Smooth muscle cell of the brain vasculature (primary cell): ENCODE measurements at regions not wholly inside any gene's neighbourhood (a gene's known extent, or its start where the extent isn't known, plus 50 kb on each side); places are given as distances from the start of the nearest gene placed in this dataset.
"Not testable (repeated sequence)": the region's sequence is repeated elsewhere in the genome, so short reads cannot be mapped to it uniquely, and the experiment has no call there.

ENCODE experiments used
- DNase-seq: peaks from one replicate; pipeline ENCODE4 v3.0.0-alpha.2; 2012; ENCODE audit warnings: low read depth, low spot score

- no peak for DNase-seq
Observed at GRCh38 chr5:21613971-21614488, 1239.1 kb downstream of the CDH12 start.

GRCh38 chr5:21603796-21604195, 1249.3 kb downstream of the CDH12 start:
- DNase-seq: no peak

- no peak for DNase-seq
Observed at GRCh38 chr5:21594566-21594965, 1258.6 kb downstream of the CDH12 start.

DNA sequence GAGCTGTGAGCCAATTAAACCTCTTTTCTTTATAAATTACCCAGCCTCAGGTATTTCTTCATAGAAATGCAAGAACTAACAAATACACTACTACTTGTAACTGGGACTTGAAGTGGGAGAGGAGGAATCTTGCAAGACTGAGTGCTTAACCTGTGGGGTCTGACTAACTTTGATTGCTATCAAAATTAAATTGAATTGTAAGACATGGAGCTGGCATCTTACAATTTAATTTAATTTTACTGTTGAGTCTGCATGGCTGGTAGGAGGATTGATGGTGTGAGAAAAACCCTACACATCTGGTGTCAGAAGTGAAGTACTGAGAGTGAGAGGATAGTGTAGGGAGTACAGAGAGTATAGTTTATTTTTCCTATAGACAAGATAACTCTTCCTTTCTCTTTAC, 1259.9 kb downstream of the CDH12 start:
- no peak for DNase-seq

DNA sequence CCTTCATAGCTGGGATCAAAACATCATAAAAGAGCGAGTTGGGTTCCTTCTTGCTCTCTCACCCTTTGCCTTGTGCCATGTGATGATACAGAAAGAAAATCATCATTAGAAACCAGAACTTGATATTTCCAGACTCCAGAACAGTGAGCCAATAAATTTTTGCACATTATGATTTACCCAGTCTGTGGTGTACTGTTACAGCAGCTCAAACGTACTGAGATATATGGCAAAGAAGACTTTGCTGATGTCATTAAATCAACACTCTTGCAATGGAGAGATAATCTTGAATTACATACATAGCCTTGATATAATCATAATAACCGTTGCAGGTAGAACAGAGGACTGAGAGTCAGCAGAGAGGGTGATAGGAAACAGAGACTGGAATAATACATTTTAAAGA, 1271.6 kb downstream of the CDH12 start:
- DNase-seq: no peak

GRCh38 chr5:21574961-21575360, 1278.2 kb downstream of the CDH12 start:
- DNase-seq: no peak

- DNase-seq: no peak
Observed at GRCh38 chr5:21574438-21574837, 1278.7 kb downstream of the CDH12 start.

GRCh38 chr5:21573416-21574314, 1279.5 kb downstream of the CDH12 start:
- DNase-seq: no peak

DNA sequence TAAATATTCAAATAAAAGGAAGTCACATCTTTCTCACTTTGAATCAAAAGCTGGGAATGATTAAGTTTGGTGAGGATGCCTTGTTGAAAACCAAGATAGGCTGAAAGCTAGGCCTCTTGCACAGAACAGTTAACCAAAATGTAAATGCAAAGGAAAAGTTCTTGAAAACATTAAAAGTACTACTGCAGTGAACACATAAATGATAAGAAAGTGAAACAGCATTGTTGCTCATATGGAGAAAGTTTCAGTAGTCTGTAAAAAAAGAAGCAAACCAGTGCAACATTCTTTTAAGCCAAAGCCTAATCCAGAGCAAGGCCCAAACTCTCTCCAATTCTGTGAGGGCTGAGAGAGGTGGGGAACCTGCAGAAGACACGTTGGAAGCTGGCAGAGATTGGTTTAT, 1281.9 kb downstream of the CDH12 start:
- DNase-seq: not testable (repeated sequence)

GRCh38 chr5:21559109-21559508, 1294.0 kb downstream of the CDH12 start:
- DNase-seq: not testable (repeated sequence)

- not testable (repeated sequence) for DNase-seq
Observed at GRCh38 chr5:21552263-21552662, 1300.9 kb downstream of the CDH12 start.

DNA sequence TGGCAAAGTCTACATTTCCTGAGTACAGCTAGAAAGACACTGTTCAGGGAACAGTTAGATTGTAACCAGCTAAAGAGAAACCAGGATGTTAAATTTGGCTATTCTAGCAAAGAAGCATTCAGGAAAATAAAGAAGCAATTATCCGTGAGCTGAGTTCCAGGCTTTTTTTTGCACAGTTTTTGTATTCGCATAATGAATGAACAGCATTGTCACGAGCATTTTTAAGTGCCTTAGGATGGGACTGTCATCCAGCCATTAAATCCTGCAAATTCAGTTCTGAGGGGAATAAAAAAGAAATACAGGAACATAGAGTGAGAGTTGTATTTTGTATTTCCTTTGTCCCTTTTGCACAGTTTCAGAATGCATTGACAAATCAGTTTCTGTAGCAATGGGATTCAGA, 1302.2 kb downstream of the CDH12 start:
- not testable (repeated sequence) for DNase-seq

DNA sequence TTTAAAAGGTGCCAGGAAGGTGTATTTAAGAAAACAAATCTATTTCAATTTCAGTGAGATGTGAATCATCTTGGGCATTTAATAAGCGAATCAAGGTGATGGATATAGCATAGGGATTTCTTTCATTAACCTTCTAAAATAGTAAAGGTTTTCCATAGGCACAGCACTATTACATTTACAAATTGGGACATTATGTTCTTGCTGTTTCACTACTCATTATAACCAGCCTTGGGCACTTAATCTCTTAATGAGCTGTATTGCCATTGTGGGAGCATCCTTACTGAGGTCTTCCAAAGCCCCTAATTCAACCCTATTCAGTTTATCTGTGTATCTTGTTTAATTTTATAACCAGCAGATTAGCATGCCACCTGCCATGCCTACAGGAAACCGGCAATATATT, 1305.5 kb downstream of the CDH12 start:
- DNase-seq: not testable (repeated sequence)

DNA sequence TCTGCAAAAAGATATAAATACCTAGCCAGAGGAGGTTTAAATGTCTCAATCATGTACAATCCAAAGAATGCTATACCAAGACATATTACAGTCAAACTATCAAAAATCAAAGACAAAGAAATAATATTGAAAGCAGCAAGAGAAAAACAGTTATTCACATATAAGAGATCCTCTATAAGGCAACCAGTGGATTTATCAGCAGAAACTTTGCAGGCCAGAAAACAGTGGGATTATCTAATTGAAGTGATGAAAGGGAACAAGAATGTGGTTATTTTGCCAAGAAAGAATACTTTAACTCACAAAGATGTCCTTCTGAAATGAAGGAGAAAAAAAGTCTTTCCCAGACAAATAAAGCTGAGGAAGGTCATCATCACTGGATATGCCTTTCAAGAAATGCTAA, 1318.0 kb downstream of the CDH12 start:
- not testable (repeated sequence) for DNase-seq

DNA sequence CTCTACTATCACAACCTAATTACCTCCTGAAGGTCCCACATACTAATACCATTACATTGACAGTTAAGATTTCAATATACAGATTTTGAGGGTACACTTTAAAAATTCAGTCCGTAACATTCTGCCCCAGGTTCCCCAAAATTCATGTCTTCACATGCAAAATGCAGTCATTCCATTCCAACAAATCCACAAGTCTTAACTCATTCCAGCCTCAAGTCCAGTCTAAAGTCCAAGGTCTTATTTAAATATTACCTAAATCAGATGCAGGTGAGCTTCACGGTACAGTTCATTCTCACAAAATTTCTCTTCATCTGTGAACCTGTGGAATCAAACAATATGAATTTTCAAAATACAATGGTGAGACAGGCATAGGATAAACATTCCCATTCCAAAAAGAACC, 1332.0 kb downstream of the CDH12 start:
- DNase-seq: not testable (repeated sequence)

DNA sequence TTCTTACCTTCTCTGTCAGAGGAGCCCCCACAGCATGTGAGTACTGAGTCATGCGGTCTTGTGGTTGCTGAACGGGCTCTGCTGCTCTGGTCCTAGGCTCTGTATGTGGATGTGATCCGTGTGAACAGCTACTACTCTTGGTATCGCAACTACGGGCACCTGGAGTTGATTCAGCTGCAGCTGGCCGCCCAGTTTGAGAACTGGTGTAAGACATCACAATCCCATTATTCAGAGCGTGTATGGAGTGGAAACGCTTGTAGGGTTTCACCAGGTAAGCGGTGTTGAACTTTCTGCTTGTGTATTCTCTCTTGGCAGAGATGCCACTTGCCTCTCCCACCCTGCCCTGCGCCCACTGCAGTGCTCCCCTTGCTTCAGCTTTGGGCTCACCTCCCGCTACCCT, 1356.2 kb downstream of the CDH12 start:
- not testable (repeated sequence) for DNase-seq

DNA sequence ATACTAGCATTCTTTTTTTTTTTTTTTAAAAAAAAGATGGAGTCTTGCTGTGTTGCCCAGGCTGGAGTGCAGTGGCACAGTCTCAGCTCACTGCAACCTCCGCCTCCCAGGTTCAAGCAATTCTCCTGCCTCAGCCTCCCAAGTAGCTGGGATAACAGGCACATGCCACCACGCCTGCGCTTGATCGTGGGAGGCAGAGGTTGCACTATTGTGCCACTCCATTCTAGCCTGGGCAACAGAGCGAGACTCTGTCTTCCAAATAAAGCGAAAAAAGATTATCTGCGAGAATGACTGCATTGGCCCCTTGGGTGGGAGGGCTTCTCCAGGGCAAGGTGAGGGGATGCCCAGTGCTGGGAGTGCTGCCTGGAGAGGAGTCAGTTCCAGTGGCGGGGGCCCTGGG, 1357.1 kb downstream of the CDH12 start:
- not testable (repeated sequence) for DNase-seq

- DNase-seq: not testable (repeated sequence)
Observed at GRCh38 chr5:21495235-21495634, 1357.9 kb downstream of the CDH12 start.

- not testable (repeated sequence) for DNase-seq
Observed at GRCh38 chr5:21494033-21494432, 1359.1 kb downstream of the CDH12 start.

DNA sequence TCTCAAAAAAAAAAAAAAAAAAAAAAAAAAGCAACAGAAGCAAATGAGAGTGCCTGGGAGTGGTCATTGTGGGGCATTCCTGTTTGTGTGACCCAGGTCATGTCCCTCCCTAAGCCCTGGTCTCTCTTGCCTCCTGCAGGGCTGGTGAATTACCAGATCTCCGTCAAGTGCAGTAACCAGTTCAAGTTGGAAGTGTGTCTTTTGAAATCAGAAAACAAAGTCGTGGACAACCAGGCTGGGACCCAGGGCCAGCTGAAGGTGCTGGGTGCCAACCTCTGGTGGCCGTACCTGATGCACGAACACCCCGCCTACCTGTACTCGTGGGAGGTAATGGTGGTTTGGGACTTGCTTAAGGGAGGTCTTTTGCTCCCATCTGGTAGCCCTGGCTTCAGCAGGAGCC, 1362.0 kb downstream of the CDH12 start:
- not testable (repeated sequence) for DNase-seq

GRCh38 chr5:21488828-21489227, 1364.3 kb downstream of the CDH12 start:
- DNase-seq: not testable (repeated sequence)

GRCh38 chr5:21485458-21486000, 1367.6 kb downstream of the CDH12 start:
- DNase-seq: not testable (repeated sequence)

GRCh38 chr5:21484498-21484889, 1368.7 kb downstream of the CDH12 start:
- DNase-seq: not testable (repeated sequence)
